Adrenal gland (tissue), 9 donors: ENCODE measurements at regions not wholly inside any gene's neighbourhood (a gene's known extent, or its start where the extent isn't known, plus 50 kb on each side); places are given as distances from the start of the nearest gene placed in this dataset.

ENCODE experiments used
- DNase-seq, 7 donors: peaks; one replicate each; pipeline ENCODE4 v3.0.0-alpha.2; 2019 to 2020
- H3K27ac ChIP-seq, 5 donors: fragments of 200-600 bp; sonication (generic) in 4 of 5; 1 replicate in 3 of 5; 2 replicates in 2 of 5; pipeline versions ENCODE4 v1.5.1 to v1.8.0; 2016 to 2020; ENCODE audit warnings: mild to moderate bottlenecking in 1 of 5
- H3K27me3 ChIP-seq: fragments of 200-600 bp; 2 replicates; pipeline ENCODE4 v1.8.0; 2021
- H3K36me3 ChIP-seq, 2 donors: fragments of 200-600 bp; replicated peaks in 1 of 2; 1 replicate in 1 of 2; 2 replicates in 1 of 2; pipeline versions ENCODE4 v1.5.1 to v1.8.0; 2018 to 2022
- H3K4me1 ChIP-seq, 2 donors: fragments of 200-600 bp; replicated peaks in 1 of 2; 1 replicate in 1 of 2; 2 replicates in 1 of 2; pipeline versions ENCODE4 v1.5.1 to v1.8.0; 2018 to 2021
- H3K4me3 ChIP-seq, 4 donors: fragments of 200-600 bp; sonication (generic) in 3 of 4; one replicate each; pipeline ENCODE4 v1.5.1; 2016 to 2018
- H3K9me3 ChIP-seq, 3 donors: fragments of 200-600 bp; sonication (generic) in 1 of 3; replicated peaks in 1 of 3; 1 replicate in 2 of 3; 2 replicates in 1 of 3; pipeline versions ENCODE4 v1.5.1 to v1.8.0; 2016 to 2021
- POLR2A ChIP-seq, 2 donors: fragments of 450-650 bp; IDR thresholded peaks; one replicate each; pipeline ENCODE4 v1.6.1; 2017; ENCODE audit warnings: antibody characterized with exemption in 2 of 2, mild to moderate bottlenecking in 2 of 2, moderate library complexity in 1 of 2
- WGBS, 4 donors: extraction: QIAGEN DNeasy Blood & Tissue Kit in 2 of 4; methylation state at CpG; one replicate each; pipeline versions ENCODE4 v1.1.5 to v1.1.7; 2013 to 2017; 5-methylcytosine and 5-hydroxymethylcytosine counted together
- intact Hi-C, 2 donors: fragments of 100-400 bp; cut with DNase I; formaldehyde crosslinking; loops; one replicate each; pipeline versions ENCODE4 v1.14.1 to v1.15.0; 2022 to 2023
- TF ChIP-seq, protein P1 (sequence below), 6 experiments: fragments of 450-650 bp in 4 of 6; fragments of 200-600 bp in 2 of 6; sonication (generic) in 1 of 6; IDR thresholded peaks; 1 replicate in 5 of 6; 2 replicates in 1 of 6; pipeline versions ENCODE4 v1.5.1 to v1.8.0; 2016 to 2021; ENCODE audit warnings: antibody characterized with exemption in 6 of 6, mild to moderate bottlenecking in 2 of 6, moderate library complexity in 1 of 6
- donor health status: healthy with polysubstance abuse.
- donor health status: Bipolar disorder and iron deficiency.
- donor health status: DM: yes; HTN: yes; CAD: no.
- donor health status: DM: no; HTN: no; CAD: no.
- donor health status: DM: no; HTN: no; CAD: no.

DNA sequence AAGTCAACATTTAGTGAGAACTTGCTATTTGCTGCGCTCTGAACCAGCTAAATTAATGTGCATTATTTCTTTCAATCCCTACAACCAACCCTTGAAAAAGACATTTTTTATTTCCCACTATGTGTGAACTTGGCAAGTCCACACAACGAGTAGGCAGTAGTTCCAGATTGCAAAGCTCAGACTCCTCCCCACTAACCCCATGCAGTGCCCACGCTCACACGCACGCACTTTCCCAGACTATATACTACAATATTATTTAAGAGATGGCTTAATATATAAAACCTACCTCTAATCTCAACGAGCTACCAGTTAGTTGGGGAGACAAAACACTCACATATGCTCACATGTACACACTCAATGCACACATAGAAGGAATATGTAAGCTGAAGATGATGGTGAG lies 671.2 kb downstream of the LMO4 start:
- Histone ChIP-seq H3K9me3 (no peaks in the 10 kb centered on the region), H3K27me3 (no peaks in the 10 kb centered on the region), H3K36me3 (no peaks in the 10 kb centered on the region), H3K27ac (no peak overlapping the region), H3K4me1 (no peaks in the 10 kb centered on the region), H3K4me3 (no peak overlapping the region)
- no peak for DNase-seq
- whole genome bisulfite sequencing, 4 donors = 81 to 85% (median 82%) methylated on average over 6 of the region's 6 CpGs
- intact Hi-C loops = no loop called here
- TF ChIP-seq POLR2A (IDR thresholded peaks at IDR 0.05) = no peak
- TF ChIP-seq, protein P1, sequence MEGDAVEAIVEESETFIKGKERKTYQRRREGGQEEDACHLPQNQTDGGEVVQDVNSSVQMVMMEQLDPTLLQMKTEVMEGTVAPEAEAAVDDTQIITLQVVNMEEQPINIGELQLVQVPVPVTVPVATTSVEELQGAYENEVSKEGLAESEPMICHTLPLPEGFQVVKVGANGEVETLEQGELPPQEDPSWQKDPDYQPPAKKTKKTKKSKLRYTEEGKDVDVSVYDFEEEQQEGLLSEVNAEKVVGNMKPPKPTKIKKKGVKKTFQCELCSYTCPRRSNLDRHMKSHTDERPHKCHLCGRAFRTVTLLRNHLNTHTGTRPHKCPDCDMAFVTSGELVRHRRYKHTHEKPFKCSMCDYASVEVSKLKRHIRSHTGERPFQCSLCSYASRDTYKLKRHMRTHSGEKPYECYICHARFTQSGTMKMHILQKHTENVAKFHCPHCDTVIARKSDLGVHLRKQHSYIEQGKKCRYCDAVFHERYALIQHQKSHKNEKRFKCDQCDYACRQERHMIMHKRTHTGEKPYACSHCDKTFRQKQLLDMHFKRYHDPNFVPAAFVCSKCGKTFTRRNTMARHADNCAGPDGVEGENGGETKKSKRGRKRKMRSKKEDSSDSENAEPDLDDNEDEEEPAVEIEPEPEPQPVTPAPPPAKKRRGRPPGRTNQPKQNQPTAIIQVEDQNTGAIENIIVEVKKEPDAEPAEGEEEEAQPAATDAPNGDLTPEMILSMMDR (IDR thresholded peaks at IDR 0.05) = no peak

DNA sequence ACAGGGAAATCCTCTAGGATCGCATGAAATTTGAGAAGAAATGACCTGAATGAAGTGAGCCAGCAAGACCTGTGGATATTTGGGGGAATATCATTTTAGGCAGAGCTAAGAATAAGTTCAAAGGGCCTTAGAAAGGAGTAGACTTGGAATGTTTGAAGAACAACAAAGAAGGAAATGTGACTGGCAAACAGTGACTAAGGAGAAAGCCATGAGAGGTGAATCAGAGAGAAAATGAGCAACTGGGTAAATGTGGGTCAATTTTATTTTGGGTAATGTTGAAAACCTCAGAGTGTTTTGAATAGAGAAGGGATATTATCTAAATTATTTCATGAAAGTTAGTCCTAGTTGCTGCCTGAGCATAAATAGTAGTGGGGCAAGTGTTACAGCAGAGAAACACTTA lies 672.8 kb downstream of the LMO4 start:
- no peaks in the 10 kb centered on the region for H3K36me3 ChIP-seq
- H3K9me3 ChIP-seq = no peaks in the 10 kb centered on the region
- H3K4me3 ChIP-seq = no peak overlapping the region
- TF ChIP-seq, protein P1 (IDR thresholded peaks at IDR 0.05) = no peak
- no peak for TF ChIP-seq POLR2A (IDR thresholded peaks at IDR 0.05)
- WGBS, 4 donors = 75 to 89% (median 83%) methylated on average over 1 of the region's 1 CpG
- intact Hi-C loops = no loop called here
- DNase-seq = no peak
- no peaks in the 10 kb centered on the region for H3K27me3 ChIP-seq
- no peaks in the 10 kb centered on the region for H3K4me1 ChIP-seq
- H3K27ac ChIP-seq = no peak overlapping the region

GRCh38 chr1:88003255-88003654 lies 674.6 kb downstream of the LMO4 start:
- intact Hi-C loops = no loop called here
- 72 to 88% (median 81%) methylated on average over 2 of the region's 2 CpGs for WGBS, 4 donors
- no peak for DNase-seq

DNA sequence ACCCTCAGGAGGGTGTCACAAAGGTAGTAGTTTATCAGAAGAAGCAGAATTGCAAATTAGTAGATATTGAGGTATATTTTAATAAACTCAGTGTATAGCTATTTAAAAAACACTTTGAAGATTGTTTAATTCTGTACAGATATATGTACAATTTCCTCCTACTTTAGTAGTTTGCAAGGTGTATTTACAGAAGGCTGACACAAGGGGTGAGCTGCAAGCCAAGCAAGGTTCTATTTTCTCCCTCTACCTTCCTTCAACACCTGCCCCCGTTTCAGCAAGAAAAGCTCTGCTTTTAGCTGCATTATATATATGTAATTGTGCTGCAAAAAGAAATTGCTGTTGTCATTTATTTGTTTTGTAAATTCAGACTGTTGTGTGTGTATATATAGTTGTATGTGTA lies 674.2 kb upstream of the PKN2 start:
- no peaks in the 10 kb centered on the region for H3K36me3 ChIP-seq
- intact Hi-C loops = no loop called here
- H3K27ac ChIP-seq = no peak overlapping the region
- H3K4me3 ChIP-seq = no peak overlapping the region
- no peaks in the 10 kb centered on the region for H3K4me1 ChIP-seq
- WGBS, 4 donors = 44 to 73% (median 64%) methylated on average over 1 of the region's 1 CpG
- no peak for DNase-seq
- TF ChIP-seq, protein P1 (IDR thresholded peaks at IDR 0.05) = no peak
- no peak for TF ChIP-seq POLR2A (IDR thresholded peaks at IDR 0.05)
- no peaks in the 10 kb centered on the region for H3K9me3 ChIP-seq
- no peaks in the 10 kb centered on the region for H3K27me3 ChIP-seq

More at GRCh38 chr1:88003255-88003654, 674.6 kb downstream of the LMO4 start:
- TF ChIP-seq, protein P1 (IDR thresholded peaks at IDR 0.05) = no peak
- no peak for TF ChIP-seq POLR2A (IDR thresholded peaks at IDR 0.05)
- H3K4me1 ChIP-seq = no peaks in the 10 kb centered on the region
- H3K36me3 ChIP-seq = no peaks in the 10 kb centered on the region
- no peaks in the 10 kb centered on the region for H3K9me3 ChIP-seq
- H3K27ac ChIP-seq = no peak overlapping the region
- no peaks in the 10 kb centered on the region for H3K27me3 ChIP-seq
- H3K4me3 ChIP-seq = no peak overlapping the region
